HepG2 (cell line): ENCODE measurements at regions not wholly inside any gene's neighbourhood (a gene's known extent, or its start where the extent isn't known, plus 50 kb on each side); places are given as distances from the start of the nearest gene placed in this dataset.

Experiments used
- BORCS8-MEF2B ChIP-seq: sonication (generic); formaldehyde crosslinking; IDR thresholded peaks from 2 replicates; pipeline ENCODE4 v1.8.0; 2022; ENCODE audit warnings: mild to moderate bottlenecking, missing genetic modification reagents
- HDAC2 ChIP-seq: sonication (generic); formaldehyde crosslinking; IDR thresholded peaks from 2 replicates; pipeline ENCODE4 v1.4.0; 2020; ENCODE audit warnings: missing genetic modification reagents
- KAT8 ChIP-seq: IDR thresholded peaks from 2 replicates; pipeline ENCODE4 v1.6.1; 2016; ENCODE audit warnings: missing genetic modification reagents, missing compliant biosample characterization
- KMT2A ChIP-seq: sonication (generic); formaldehyde crosslinking; IDR thresholded peaks from 2 replicates; pipeline ENCODE4 v1.4.0; 2020; ENCODE audit warnings: missing genetic modification reagents
- MTA1 ChIP-seq: sonication (generic); formaldehyde crosslinking; IDR thresholded peaks from 2 replicates; pipeline ENCODE4 v1.4.0; 2020; ENCODE audit warnings: missing genetic modification reagents, mild to moderate bottlenecking, borderline replicate concordance
- NFATC3 ChIP-seq: sonication (generic); formaldehyde crosslinking; IDR thresholded peaks from 2 replicates; pipeline ENCODE4 v1.5.1; 2020; ENCODE audit warnings: mild to moderate bottlenecking, missing genetic modification reagents
- NONO ChIP-seq, 2 experiments: fragments of 450-650 bp in 1 of 2; sonication (generic) in 1 of 2; formaldehyde crosslinking in 1 of 2; IDR thresholded peaks in 1 of 2; conservative IDR thresholded peaks in 1 of 2; 2 replicates each; pipeline versions ENCODE4 v1.6.1 to v1.8.0; 2017 to 2022; ENCODE audit warnings: mild to moderate bottlenecking in 1 of 2, missing genetic modification reagents in 1 of 2, moderate library complexity in 1 of 2
- TP53 ChIP-seq: sonication (generic); formaldehyde crosslinking; conservative IDR thresholded peaks from 2 replicates; pipeline ENCODE4 v1.4.0; 2020; ENCODE audit warnings: missing genetic modification reagents
- ZBTB7B ChIP-seq: sonication (generic); formaldehyde crosslinking; IDR thresholded peaks from 2 replicates; pipeline ENCODE4 v1.4.0; 2020; ENCODE audit warnings: missing genetic modification reagents
- ZNF292 ChIP-seq: sonication (generic); formaldehyde crosslinking; IDR thresholded peaks from 2 replicates; pipeline ENCODE4 v1.8.1; 2022; ENCODE audit warnings: mild to moderate bottlenecking, low read depth, missing genetic modification reagents, borderline replicate concordance
- ZNF501 ChIP-seq: sonication (generic); formaldehyde crosslinking; IDR thresholded peaks from 2 replicates; pipeline ENCODE4 v1.5.1; 2020; ENCODE audit warnings: mild to moderate bottlenecking, moderate library complexity, missing genetic modification reagents
- ZNF878 ChIP-seq: sonication (generic); formaldehyde crosslinking; IDR thresholded peaks from 2 replicates; pipeline ENCODE4 v1.8.1; 2023; ENCODE audit warnings: mild to moderate bottlenecking, missing genetic modification reagents, moderate library complexity
- TF ChIP-seq, protein P1 (sequence below): sonication (generic); formaldehyde crosslinking; conservative IDR thresholded peaks from 2 replicates; pipeline ENCODE4 v1.8.0; 2022; ENCODE audit warnings: mild to moderate bottlenecking, moderate library complexity, missing genetic modification reagents
- TF ChIP-seq, protein P2 (sequence below): sonication (generic); formaldehyde crosslinking; IDR thresholded peaks from 2 replicates; pipeline ENCODE4 v1.4.0; 2020; ENCODE audit warnings: missing genetic modification reagents
- TF ChIP-seq, protein P3 (sequence below): sonication (generic); formaldehyde crosslinking; IDR thresholded peaks from 2 replicates; pipeline ENCODE4 v1.4.0; 2020; ENCODE audit warnings: low read depth, mild to moderate bottlenecking, missing genetic modification reagents
- TF ChIP-seq, protein P4 (sequence below): sonication (generic); formaldehyde crosslinking; IDR thresholded peaks from 2 replicates; pipeline ENCODE4 v1.5.0; 2020; ENCODE audit warnings: missing genetic modification reagents, mild to moderate bottlenecking, borderline replicate concordance
- TF ChIP-seq, protein P5 (sequence below), 2 experiments: sonication (generic) in 1 of 2; formaldehyde crosslinking in 1 of 2; IDR thresholded peaks; 2 replicates each; pipeline versions ENCODE4 v1.5.1 to v1.6.1; 2011 to 2020; ENCODE audit warnings: borderline replicate concordance in 1 of 2, low read depth in 1 of 2, low read length in 1 of 2, mild to moderate bottlenecking in 1 of 2, missing genetic modification reagents in 1 of 2, moderate library complexity in 1 of 2

DNA sequence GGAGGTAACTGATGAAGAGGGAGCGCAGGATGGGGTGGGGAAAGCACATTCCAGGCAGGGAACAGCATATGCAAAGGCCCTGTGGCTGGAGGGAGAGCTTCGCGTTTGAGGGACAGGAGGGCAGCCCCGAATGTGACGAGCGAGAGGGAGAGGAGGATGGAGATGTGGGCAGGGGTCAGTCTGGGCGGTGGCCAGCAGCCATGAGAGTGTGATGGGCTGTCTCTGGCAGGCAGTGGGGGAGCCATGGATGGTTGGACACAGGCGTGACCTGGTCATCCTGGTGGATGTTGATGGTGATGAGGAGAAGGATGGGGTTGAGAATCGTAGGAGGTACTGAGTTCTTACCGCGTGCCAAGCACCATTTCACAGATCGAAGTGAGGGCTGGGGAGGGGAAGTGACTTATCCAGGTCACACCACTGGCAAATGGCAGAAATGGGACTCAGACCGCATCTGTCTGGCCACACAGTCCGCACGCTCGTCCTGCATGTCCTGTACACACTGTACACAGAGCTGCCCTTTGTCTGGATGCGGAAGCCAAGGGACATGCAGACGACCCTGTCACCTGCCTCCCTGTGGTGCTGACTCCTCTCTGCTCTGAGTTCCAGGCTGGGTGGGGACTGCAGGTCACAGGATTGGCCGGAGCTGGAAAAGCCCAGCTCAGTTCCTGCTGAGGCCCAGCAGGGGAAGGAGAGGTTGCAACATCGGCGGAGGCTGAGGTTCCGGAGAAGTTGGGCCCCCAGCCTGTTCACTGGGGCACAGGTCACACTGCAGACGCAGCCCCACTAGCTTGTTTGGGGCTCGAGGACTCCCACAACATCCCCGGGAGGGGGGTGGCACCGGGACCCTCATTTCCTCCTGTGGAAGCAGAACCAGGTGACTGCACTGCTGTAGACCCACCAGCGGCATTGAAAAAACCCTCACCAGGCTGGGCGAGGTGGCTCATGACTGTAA lies 165.6 kb upstream of the IER5L start (continued):
- no peak for TF ChIP-seq ZNF878 (CRISPR knock-in tag)
- peak; percentile 76; the same call in 1 of the 2 replicates for TF ChIP-seq TP53 (CRISPR knock-in tag)
- TF ChIP-seq, protein P1, sequence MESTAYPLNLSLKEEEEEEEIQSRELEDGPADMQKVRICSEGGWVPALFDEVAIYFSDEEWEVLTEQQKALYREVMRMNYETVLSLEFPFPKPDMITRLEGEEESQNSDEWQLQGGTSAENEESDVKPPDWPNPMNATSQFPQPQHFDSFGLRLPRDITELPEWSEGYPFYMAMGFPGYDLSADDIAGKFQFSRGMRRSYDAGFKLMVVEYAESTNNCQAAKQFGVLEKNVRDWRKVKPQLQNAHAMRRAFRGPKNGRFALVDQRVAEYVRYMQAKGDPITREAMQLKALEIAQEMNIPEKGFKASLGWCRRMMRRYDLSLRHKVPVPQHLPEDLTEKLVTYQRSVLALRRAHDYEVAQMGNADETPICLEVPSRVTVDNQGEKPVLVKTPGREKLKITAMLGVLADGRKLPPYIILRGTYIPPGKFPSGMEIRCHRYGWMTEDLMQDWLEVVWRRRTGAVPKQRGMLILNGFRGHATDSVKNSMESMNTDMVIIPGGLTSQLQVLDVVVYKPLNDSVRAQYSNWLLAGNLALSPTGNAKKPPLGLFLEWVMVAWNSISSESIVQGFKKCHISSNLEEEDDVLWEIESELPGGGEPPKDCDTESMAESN (CRISPR knock-in tag): peak; percentile 82; the same call in 1 of the 2 replicates
- no peak for TF ChIP-seq KMT2A (CRISPR knock-in tag)
- no peak; the same call in 1 of the 2 replicates for TF ChIP-seq BORCS8-MEF2B (CRISPR knock-in tag)
- peak; percentile 97; the same call in 1 of the 2 replicates for TF ChIP-seq MTA1
- no peak for TF ChIP-seq NONO (IDR thresholded peaks at IDR 0.05)
- peak; percentile 99 for TF ChIP-seq NONO (CRISPR knock-in tag; conservative IDR thresholded peaks at IDR 0.05)
- TF ChIP-seq KAT8 (CRISPR knock-in tag): peak; percentile 89
- TF ChIP-seq, protein P2, sequence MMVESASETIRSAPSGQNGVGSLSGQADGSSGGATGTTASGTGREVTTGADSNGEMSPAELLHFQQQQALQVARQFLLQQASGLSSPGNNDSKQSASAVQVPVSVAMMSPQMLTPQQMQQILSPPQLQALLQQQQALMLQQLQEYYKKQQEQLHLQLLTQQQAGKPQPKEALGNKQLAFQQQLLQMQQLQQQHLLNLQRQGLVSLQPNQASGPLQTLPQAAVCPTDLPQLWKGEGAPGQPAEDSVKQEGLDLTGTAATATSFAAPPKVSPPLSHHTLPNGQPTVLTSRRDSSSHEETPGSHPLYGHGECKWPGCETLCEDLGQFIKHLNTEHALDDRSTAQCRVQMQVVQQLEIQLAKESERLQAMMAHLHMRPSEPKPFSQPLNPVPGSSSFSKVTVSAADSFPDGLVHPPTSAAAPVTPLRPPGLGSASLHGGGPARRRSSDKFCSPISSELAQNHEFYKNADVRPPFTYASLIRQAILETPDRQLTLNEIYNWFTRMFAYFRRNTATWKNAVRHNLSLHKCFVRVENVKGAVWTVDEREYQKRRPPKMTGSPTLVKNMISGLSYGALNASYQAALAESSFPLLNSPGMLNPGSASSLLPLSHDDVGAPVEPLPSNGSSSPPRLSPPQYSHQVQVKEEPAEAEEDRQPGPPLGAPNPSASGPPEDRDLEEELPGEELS: peak; percentile 96
- peak; percentile 98 for TF ChIP-seq ZBTB7B (CRISPR knock-in tag)
- TF ChIP-seq, protein P3, sequence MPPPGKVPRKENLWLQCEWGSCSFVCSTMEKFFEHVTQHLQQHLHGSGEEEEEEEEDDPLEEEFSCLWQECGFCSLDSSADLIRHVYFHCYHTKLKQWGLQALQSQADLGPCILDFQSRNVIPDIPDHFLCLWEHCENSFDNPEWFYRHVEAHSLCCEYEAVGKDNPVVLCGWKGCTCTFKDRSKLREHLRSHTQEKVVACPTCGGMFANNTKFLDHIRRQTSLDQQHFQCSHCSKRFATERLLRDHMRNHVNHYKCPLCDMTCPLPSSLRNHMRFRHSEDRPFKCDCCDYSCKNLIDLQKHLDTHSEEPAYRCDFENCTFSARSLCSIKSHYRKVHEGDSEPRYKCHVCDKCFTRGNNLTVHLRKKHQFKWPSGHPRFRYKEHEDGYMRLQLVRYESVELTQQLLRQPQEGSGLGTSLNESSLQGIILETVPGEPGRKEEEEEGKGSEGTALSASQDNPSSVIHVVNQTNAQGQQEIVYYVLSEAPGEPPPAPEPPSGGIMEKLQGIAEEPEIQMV: peak; percentile 93
- peak; percentile 100 for TF ChIP-seq ZNF292 (CRISPR knock-in tag)
- TF ChIP-seq HDAC2 (CRISPR knock-in tag): peak; percentile 86
- TF ChIP-seq, protein P4, sequence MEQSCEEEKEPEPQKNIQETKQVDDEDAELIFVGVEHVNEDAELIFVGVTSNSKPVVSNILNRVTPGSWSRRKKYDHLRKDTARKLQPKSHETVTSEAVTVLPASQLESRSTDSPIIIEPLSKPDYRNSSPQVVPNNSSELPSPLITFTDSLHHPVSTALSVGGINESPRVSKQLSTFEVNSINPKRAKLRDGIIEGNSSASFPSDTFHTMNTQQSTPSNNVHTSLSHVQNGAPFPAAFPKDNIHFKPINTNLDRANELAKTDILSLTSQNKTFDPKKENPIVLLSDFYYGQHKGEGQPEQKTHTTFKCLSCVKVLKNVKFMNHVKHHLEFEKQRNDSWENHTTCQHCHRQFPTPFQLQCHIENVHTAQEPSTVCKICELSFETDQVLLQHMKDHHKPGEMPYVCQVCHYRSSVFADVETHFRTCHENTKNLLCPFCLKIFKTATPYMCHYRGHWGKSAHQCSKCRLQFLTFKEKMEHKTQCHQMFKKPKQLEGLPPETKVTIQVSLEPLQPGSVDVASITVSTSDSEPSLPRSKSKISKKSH (CRISPR knock-in tag): peak; percentile 11; the same call in 1 of the 2 replicates
- TF ChIP-seq, protein P5, sequence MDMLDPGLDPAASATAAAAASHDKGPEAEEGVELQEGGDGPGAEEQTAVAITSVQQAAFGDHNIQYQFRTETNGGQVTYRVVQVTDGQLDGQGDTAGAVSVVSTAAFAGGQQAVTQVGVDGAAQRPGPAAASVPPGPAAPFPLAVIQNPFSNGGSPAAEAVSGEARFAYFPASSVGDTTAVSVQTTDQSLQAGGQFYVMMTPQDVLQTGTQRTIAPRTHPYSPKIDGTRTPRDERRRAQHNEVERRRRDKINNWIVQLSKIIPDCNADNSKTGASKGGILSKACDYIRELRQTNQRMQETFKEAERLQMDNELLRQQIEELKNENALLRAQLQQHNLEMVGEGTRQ (IDR thresholded peaks at IDR 0.05; ENCODE audit: low read depth, low read length): peak; percentile 51; the same call in 1 of the 2 replicates
- TF ChIP-seq, protein P5 (CRISPR knock-in tag; IDR thresholded peaks at IDR 0.05; ENCODE audit: borderline replicate concordance): no peak
- TF ChIP-seq ZNF501 (CRISPR knock-in tag): peak; percentile 85; the same call in 1 of the 2 replicates
- TF ChIP-seq NFATC3 (CRISPR knock-in tag): peak; percentile 70
